Liver (tissue), 8 donors: ENCODE measurements at regions not wholly inside any gene's neighbourhood (a gene's known extent, or its start where the extent isn't known, plus 50 kb on each side); places are given as distances from the start of the nearest gene placed in this dataset.

Source experiments
- DNase-seq: peaks from one replicate; pipeline ENCODE4 v3.0.0-alpha.2; 2017; ENCODE audit warnings: low spot score
- H3K27ac ChIP-seq, 2 donors: one replicate each; pipeline ENCODE4 v1.7.0; 2013; ENCODE audit warnings: inconsistent platforms in 2 of 2, low read length in 2 of 2, control low read depth in 1 of 2, low read depth in 1 of 2, mild to moderate bottlenecking in 1 of 2
- H3K27me3 ChIP-seq, 4 donors: one replicate each; pipeline versions ENCODE4 v1.6.1 to v1.7.0; 2013; ENCODE audit warnings: low read length in 3 of 4, inconsistent platforms in 1 of 4, mild to moderate bottlenecking in 1 of 4, moderate library complexity in 1 of 4; ENCODE audit not compliant: control insufficient read depth in 4 of 4, insufficient read depth in 4 of 4
- H3K36me3 ChIP-seq, 4 donors: one replicate each; pipeline versions ENCODE4 v1.6.1 to v1.7.0; 2013; ENCODE audit warnings: low read length in 3 of 4, mild to moderate bottlenecking in 3 of 4, low read depth in 1 of 4, moderate library complexity in 1 of 4; ENCODE audit not compliant: control insufficient read depth in 4 of 4, insufficient read depth in 3 of 4
- H3K4me1 ChIP-seq, 4 donors: one replicate each; pipeline versions ENCODE4 v1.6.1 to v1.7.0; 2013; ENCODE audit warnings: low read length in 3 of 4, mild to moderate bottlenecking in 3 of 4, moderate library complexity in 1 of 4; ENCODE audit not compliant: control insufficient read depth in 4 of 4, insufficient read depth in 4 of 4
- H3K4me3 ChIP-seq, 3 donors: one replicate each; pipeline versions ENCODE4 v1.6.1 to v1.7.0; 2013; ENCODE audit warnings: low read length in 3 of 3, control low read depth in 1 of 3, low read depth in 1 of 3, mild to moderate bottlenecking in 1 of 3
- H3K9ac ChIP-seq, 2 donors: one replicate each; pipeline ENCODE4 v1.7.0; 2013; ENCODE audit warnings: low read length in 2 of 2, mild to moderate bottlenecking in 2 of 2, moderate library complexity in 2 of 2, control low read depth in 1 of 2, low read depth in 1 of 2
- H3K9me3 ChIP-seq, 4 donors: one replicate each; pipeline versions ENCODE4 v1.6.1 to v1.7.0; 2013; ENCODE audit warnings: low read length in 3 of 4; ENCODE audit not compliant: control insufficient read depth in 4 of 4
- ATF3 ChIP-seq: IDR thresholded peaks from 2 replicates; pipeline ENCODE4 v1.6.1; 2016; ENCODE audit warnings: antibody characterized with exemption
- CTCF ChIP-seq: fragments of 150-350 bp; IDR thresholded peaks from 2 replicates; pipeline ENCODE4 v1.5.1; 2017; ENCODE audit warnings: improper control_type of control experiment, low read depth, low read length; ENCODE audit not compliant: missing input control
- FOXA1 ChIP-seq: IDR thresholded peaks from 2 replicates; pipeline ENCODE4 v1.6.1; 2016; ENCODE audit warnings: antibody characterized with exemption
- HNF4A ChIP-seq, 2 donors: conservative IDR thresholded peaks; 2 replicates each; pipeline ENCODE4 v1.6.1; 2016; ENCODE audit warnings: antibody characterized with exemption in 2 of 2, mild to moderate bottlenecking in 2 of 2
- HNF4G ChIP-seq: IDR thresholded peaks from 2 replicates; pipeline ENCODE4 v1.6.1; 2016; ENCODE audit warnings: antibody characterized with exemption
- JUND ChIP-seq, 2 donors: IDR thresholded peaks; 2 replicates each; pipeline ENCODE4 v1.6.1; 2016; ENCODE audit warnings: antibody characterized with exemption in 2 of 2
- NR2F2 ChIP-seq: IDR thresholded peaks from 2 replicates; pipeline ENCODE4 v1.6.1; 2016; ENCODE audit warnings: antibody characterized with exemption
- RAD21 ChIP-seq, 2 donors: IDR thresholded peaks; 2 replicates each; pipeline ENCODE4 v1.6.1; 2016; ENCODE audit warnings: antibody characterized with exemption in 2 of 2, mild to moderate bottlenecking in 2 of 2
- REST ChIP-seq: IDR thresholded peaks from 2 replicates; pipeline ENCODE4 v1.6.1; 2016; ENCODE audit warnings: antibody characterized with exemption, mild to moderate bottlenecking
- RXRA ChIP-seq, 2 donors: IDR thresholded peaks; 2 replicates each; pipeline ENCODE4 v1.6.1; 2017 to 2018; ENCODE audit warnings: antibody characterized with exemption in 2 of 2, mild to moderate bottlenecking in 1 of 2
- TAF1 ChIP-seq: conservative IDR thresholded peaks from 2 replicates; pipeline ENCODE4 v1.6.1; 2016; ENCODE audit warnings: antibody characterized with exemption, mild to moderate bottlenecking
- YY1 ChIP-seq: IDR thresholded peaks from 2 replicates; pipeline ENCODE4 v1.6.1; 2016; ENCODE audit warnings: antibody characterized with exemption, mild to moderate bottlenecking
- WGBS: extraction: QIAGEN DNeasy Blood & Tissue Kit; methylation state at CpG from one replicate; pipeline ENCODE4 v1.1.7; 2013; 5-methylcytosine and 5-hydroxymethylcytosine counted together
- donor health status: healthy.
- donor health status: healthy.
- donor health status: healthy.
- donor health status: healthy.
- donor health status: healthy.

GRCh38 chr9:27766073-27766835 lies 193.0 kb upstream of the C9orf72 start:
- no peaks in the 10 kb centered on the region for H3K4me1 ChIP-seq
- no peaks in the 10 kb centered on the region for H3K27me3 ChIP-seq
- DNase-seq: no peak
- 86% methylated on average over 3 of the region's 3 CpGs for WGBS
- no peak overlapping the region for H3K4me3 ChIP-seq
- no peak overlapping the region for H3K27ac ChIP-seq
- no peaks in the 10 kb centered on the region for H3K36me3 ChIP-seq
- TF ChIP-seq HNF4A (conservative IDR thresholded peaks at IDR 0.05) (no peak), YY1 (no peak), FOXA1 (no peak), RXRA (IDR thresholded peaks at IDR 0.05) (no peak), NR2F2 (no peak), JUND (IDR thresholded peaks at IDR 0.05) (no peak), CTCF (no peak), ATF3 (no peak)
- no peaks in the 10 kb centered on the region for H3K9me3 ChIP-seq
- H3K9ac ChIP-seq: no peak overlapping the region

- WGBS: 66% methylated on average over 3 of the region's 3 CpGs
- DNase-seq: no peak
- no peaks in the 10 kb centered on the region for H3K4me1 ChIP-seq
- TF ChIP-seq HNF4G (no peak), REST (no peak), TAF1 (no peak), HNF4A (conservative IDR thresholded peaks at IDR 0.05) (no peak), NR2F2 (no peak), ATF3 (no peak), YY1 (no peak), RAD21 (IDR thresholded peaks at IDR 0.05) (no peak)
- no peak overlapping the region for H3K27ac ChIP-seq
- H3K36me3 ChIP-seq: no peaks in the 10 kb centered on the region
- H3K9me3 ChIP-seq: no peaks in the 10 kb centered on the region
- H3K27me3 ChIP-seq: no peaks in the 10 kb centered on the region
- no peak overlapping the region for H3K9ac ChIP-seq
- H3K4me3 ChIP-seq: no peak overlapping the region
Measured at GRCh38 chr9:27768781-27769180, 195.5 kb upstream of the C9orf72 start.
